GM21360 (cell line): ENCODE measurements at regions not wholly inside any gene's neighbourhood (a gene's known extent, or its start where the extent isn't known, plus 50 kb on each side); places are given as distances from the start of the nearest gene placed in this dataset.

ENCODE experiments used
- ATAC-seq: cut with Tn5 transposase; IDR thresholded peaks from one replicate; pipeline ENCODE4 v1.9.1; 2021; ENCODE audit warnings: mild to moderate bottlenecking, moderate library complexity; ENCODE audit not compliant: unreplicated experiment

GRCh38 chr9:78781681-78782080 is 484.8 kb downstream of the PSAT1 start:
- ATAC-seq, result no peak

GRCh38 chr9:78782234-78782633 is 485.3 kb downstream of the PSAT1 start:
- no peak for ATAC-seq

GRCh38 chr9:78782858-78783257 is 485.9 kb downstream of the PSAT1 start:
- ATAC-seq, result no peak

GRCh38 chr9:78783743-78784142 is 486.8 kb downstream of the PSAT1 start:
- no peak for ATAC-seq

- no peak for ATAC-seq
Measured at GRCh38 chr9:78786794-78787193, 489.9 kb downstream of the PSAT1 start.

- no peak for ATAC-seq
Measured at GRCh38 chr9:78788101-78788500, 491.2 kb downstream of the PSAT1 start.

- ATAC-seq, result no peak
Measured at GRCh38 chr9:78791779-78792178, 494.9 kb downstream of the PSAT1 start.

- ATAC-seq, result no peak
Measured at GRCh38 chr9:78792745-78793144, 495.8 kb downstream of the PSAT1 start.

- ATAC-seq, result no peak
Measured at GRCh38 chr9:78805771-78806170, 508.8 kb downstream of the PSAT1 start.

- no peak for ATAC-seq
Measured at GRCh38 chr9:78806492-78807160, 509.7 kb downstream of the PSAT1 start.

- no peak for ATAC-seq
Measured at GRCh38 chr9:78807286-78807685, 510.4 kb downstream of the PSAT1 start.

GRCh38 chr9:78808048-78808447 is 511.1 kb downstream of the PSAT1 start:
- ATAC-seq, result no peak

GRCh38 chr9:78811622-78812276 is 514.8 kb downstream of the PSAT1 start:
- ATAC-seq, result no peak

- no peak for ATAC-seq
Measured at GRCh38 chr9:78812665-78813064, 515.7 kb downstream of the PSAT1 start.

GRCh38 chr9:78813602-78814180 is 516.8 kb downstream of the PSAT1 start:
- no peak for ATAC-seq

- ATAC-seq, result peak; percentile 84
Measured at GRCh38 chr9:78821126-78821822, 524.3 kb downstream of the PSAT1 start.

GRCh38 chr9:78826527-78826926 is 529.6 kb downstream of the PSAT1 start:
- no peak for ATAC-seq

GRCh38 chr9:78828521-78828920 is 531.6 kb downstream of the PSAT1 start:
- no peak for ATAC-seq

GRCh38 chr9:78830301-78830700 is 533.4 kb downstream of the PSAT1 start:
- no peak for ATAC-seq

- ATAC-seq, result no peak
Measured at GRCh38 chr9:78831726-78832125, 534.8 kb downstream of the PSAT1 start.

GRCh38 chr9:78835928-78836450 is 539.1 kb downstream of the PSAT1 start:
- no peak for ATAC-seq

- ATAC-seq, result no peak
Measured at GRCh38 chr9:78839252-78839651, 542.3 kb downstream of the PSAT1 start.
